ENCODE measurements at regions not wholly inside any gene's neighbourhood (a gene's known extent, or its start where the extent isn't known, plus 50 kb on each side); places are given as distances from the start of the nearest gene placed in this dataset.
"Not testable (repeated sequence)": the region's sequence is repeated elsewhere in the genome, so short reads cannot be mapped to it uniquely, and the experiment has no call there.

- TF ChIP-seq, protein P1, sequence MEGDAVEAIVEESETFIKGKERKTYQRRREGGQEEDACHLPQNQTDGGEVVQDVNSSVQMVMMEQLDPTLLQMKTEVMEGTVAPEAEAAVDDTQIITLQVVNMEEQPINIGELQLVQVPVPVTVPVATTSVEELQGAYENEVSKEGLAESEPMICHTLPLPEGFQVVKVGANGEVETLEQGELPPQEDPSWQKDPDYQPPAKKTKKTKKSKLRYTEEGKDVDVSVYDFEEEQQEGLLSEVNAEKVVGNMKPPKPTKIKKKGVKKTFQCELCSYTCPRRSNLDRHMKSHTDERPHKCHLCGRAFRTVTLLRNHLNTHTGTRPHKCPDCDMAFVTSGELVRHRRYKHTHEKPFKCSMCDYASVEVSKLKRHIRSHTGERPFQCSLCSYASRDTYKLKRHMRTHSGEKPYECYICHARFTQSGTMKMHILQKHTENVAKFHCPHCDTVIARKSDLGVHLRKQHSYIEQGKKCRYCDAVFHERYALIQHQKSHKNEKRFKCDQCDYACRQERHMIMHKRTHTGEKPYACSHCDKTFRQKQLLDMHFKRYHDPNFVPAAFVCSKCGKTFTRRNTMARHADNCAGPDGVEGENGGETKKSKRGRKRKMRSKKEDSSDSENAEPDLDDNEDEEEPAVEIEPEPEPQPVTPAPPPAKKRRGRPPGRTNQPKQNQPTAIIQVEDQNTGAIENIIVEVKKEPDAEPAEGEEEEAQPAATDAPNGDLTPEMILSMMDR (IDR thresholded peaks at IDR 0.05 in 2 of 3, conservative IDR thresholded peaks at IDR 0.05 in 1 of 3; ENCODE audit: insufficient read depth in 2 of 3, low read depth in 1 of 3, low read length in 3 of 3): not testable (repeated sequence)
- not testable (repeated sequence) for TF ChIP-seq ZKSCAN1 (IDR thresholded peaks at IDR 0.05; ENCODE audit: low read depth, low read length); KAT2B (IDR thresholded peaks at IDR 0.05; ENCODE audit: low read depth, low read length); GABPA (tag; conservative IDR thresholded peaks at IDR 0.05; ENCODE audit: low read depth); BRCA1 (IDR thresholded peaks at IDR 0.05); BRCA1 (CRISPR knock-in tag; IDR thresholded peaks at IDR 0.05); POLR2AphosphoS5 (IDR thresholded peaks at IDR 0.05; ENCODE audit: control insufficient read depth, insufficient read depth, low read depth, low read length); EZH2 (IDR thresholded peaks at IDR 0.05; ENCODE audit: borderline replicate concordance, low read depth, low read length); RFX5 (IDR thresholded peaks at IDR 0.05; ENCODE audit: low read depth, low read length); HDGF (IDR thresholded peaks at IDR 0.05)
These were observed 647.0 kb downstream of the CDY1 start for GRCh38 chrY:26268934-26269333.

Data from K562 (cell line).